Endothelial cell of umbilical vein (primary cell): ENCODE measurements at regions not wholly inside any gene's neighbourhood (a gene's known extent, or its start where the extent isn't known, plus 50 kb on each side); places are given as distances from the start of the nearest gene placed in this dataset.

Experiments used
- EZH2 ChIP-seq: IDR thresholded peaks from 2 replicates; pipeline ENCODE4 v1.6.1; 2012; ENCODE audit warnings: borderline replicate concordance, low read depth, mild to moderate bottlenecking, moderate library complexity, low read length, inconsistent platforms; ENCODE audit not compliant: severe bottlenecking
- POLR2A ChIP-seq: IDR thresholded peaks from 2 replicates; pipeline ENCODE4 v1.6.1; 2012; ENCODE audit warnings: low read depth, mild to moderate bottlenecking, control low read depth, low read length
- TF ChIP-seq, protein P1 (sequence below), 2 donors: IDR thresholded peaks; 1 replicate in 1 of 2; 2 replicates in 1 of 2; pipeline ENCODE4 v1.5.1; 2011; ENCODE audit warnings: low read length in 2 of 2, mild to moderate bottlenecking in 2 of 2, moderate library complexity in 2 of 2, control low read depth in 1 of 2, inconsistent platforms in 1 of 2, low read depth in 1 of 2; ENCODE audit not compliant: insufficient read depth in 1 of 2; ENCODE audit errors: extremely low read depth in 1 of 2

DNA sequence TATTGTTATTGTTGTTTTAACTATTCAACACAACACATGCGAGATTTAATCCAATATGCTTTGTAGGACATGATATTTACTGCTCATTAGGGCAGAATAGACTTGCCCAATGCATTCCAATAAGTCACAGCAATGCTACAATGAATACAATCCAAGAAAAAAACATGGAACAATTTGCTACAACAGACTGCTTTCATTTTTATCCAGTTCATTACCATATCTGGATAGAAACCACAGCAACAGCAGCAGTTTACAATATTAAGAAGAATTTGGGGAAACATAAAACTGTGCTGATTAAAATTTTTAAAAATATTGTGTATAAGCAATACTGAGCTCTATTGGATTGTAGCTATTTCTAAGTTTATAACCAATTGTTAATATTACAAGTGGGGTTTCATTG lies 833.0 kb downstream of the DIAPH3 start:
- no peak for TF ChIP-seq POLR2A
- TF ChIP-seq, protein P1, sequence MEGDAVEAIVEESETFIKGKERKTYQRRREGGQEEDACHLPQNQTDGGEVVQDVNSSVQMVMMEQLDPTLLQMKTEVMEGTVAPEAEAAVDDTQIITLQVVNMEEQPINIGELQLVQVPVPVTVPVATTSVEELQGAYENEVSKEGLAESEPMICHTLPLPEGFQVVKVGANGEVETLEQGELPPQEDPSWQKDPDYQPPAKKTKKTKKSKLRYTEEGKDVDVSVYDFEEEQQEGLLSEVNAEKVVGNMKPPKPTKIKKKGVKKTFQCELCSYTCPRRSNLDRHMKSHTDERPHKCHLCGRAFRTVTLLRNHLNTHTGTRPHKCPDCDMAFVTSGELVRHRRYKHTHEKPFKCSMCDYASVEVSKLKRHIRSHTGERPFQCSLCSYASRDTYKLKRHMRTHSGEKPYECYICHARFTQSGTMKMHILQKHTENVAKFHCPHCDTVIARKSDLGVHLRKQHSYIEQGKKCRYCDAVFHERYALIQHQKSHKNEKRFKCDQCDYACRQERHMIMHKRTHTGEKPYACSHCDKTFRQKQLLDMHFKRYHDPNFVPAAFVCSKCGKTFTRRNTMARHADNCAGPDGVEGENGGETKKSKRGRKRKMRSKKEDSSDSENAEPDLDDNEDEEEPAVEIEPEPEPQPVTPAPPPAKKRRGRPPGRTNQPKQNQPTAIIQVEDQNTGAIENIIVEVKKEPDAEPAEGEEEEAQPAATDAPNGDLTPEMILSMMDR (IDR thresholded peaks at IDR 0.05; ENCODE audit: extremely low read depth in 1 of 2, insufficient read depth in 1 of 2, low read depth in 1 of 2, low read length in 2 of 2), result no peak
- no peak for TF ChIP-seq EZH2
